ENCODE measurements at regions not wholly inside any gene's neighbourhood (a gene's known extent, or its start where the extent isn't known, plus 50 kb on each side); places are given as distances from the start of the nearest gene placed in this dataset.

- Histone ChIP-seq H3K9me3 (replicated peaks; ENCODE audit: low read length) (no peaks in the 10 kb centered on the region), H3K4me1 (ENCODE audit: control insufficient read depth, insufficient read depth, low read length) (peaks cover 4% of the 10 kb centered on the region), H3K36me3 (ENCODE audit: insufficient read depth, low read length) (no peaks in the 10 kb centered on the region), H3K27me3 (ENCODE audit: control insufficient read depth, insufficient read depth, low read length) (no peaks in the 10 kb centered on the region), H3K4me2 (ENCODE audit: low read length) (no peak overlapping the region), H3K9ac (ENCODE audit: low read depth, low read length) (no peak overlapping the region), H3K4me3 (ENCODE audit: low read length) (no peak overlapping the region)
Observed at GRCh38 chr2:8193146-8193545, 488.7 kb upstream of the ID2 start.

- Histone ChIP-seq H3K4me3 (ENCODE audit: low read length) (no peak overlapping the region), H3K9me3 (replicated peaks; ENCODE audit: low read length) (no peaks in the 10 kb centered on the region), H3K36me3 (ENCODE audit: insufficient read depth, low read length) (no peaks in the 10 kb centered on the region), H3K4me1 (ENCODE audit: control insufficient read depth, insufficient read depth, low read length) (peaks cover 10% of the 10 kb centered on the region), H3K4me2 (ENCODE audit: low read length) (no peak overlapping the region), H3K9ac (ENCODE audit: low read depth, low read length) (no peak overlapping the region), H3K27me3 (ENCODE audit: control insufficient read depth, insufficient read depth, low read length) (no peaks in the 10 kb centered on the region)
Observed at GRCh38 chr2:8193686-8194615, 487.9 kb upstream of the ID2 start.

- Histone ChIP-seq H3K36me3 (ENCODE audit: insufficient read depth, low read length) (no peaks in the 10 kb centered on the region), H3K4me3 (ENCODE audit: low read length) (no peak overlapping the region), H3K4me2 (ENCODE audit: low read length) (no peak overlapping the region), H3K27me3 (ENCODE audit: control insufficient read depth, insufficient read depth, low read length) (no peaks in the 10 kb centered on the region), H3K9me3 (replicated peaks; ENCODE audit: low read length) (no peaks in the 10 kb centered on the region), H3K4me1 (ENCODE audit: control insufficient read depth, insufficient read depth, low read length) (peaks cover 11% of the 10 kb centered on the region), H3K9ac (ENCODE audit: low read depth, low read length) (no peak overlapping the region)
Observed at GRCh38 chr2:8195784-8196183, 486.1 kb upstream of the ID2 start.

GRCh38 chr2:8196316-8196715 is 485.5 kb upstream of the ID2 start:
- Histone ChIP-seq H3K4me1 (ENCODE audit: control insufficient read depth, insufficient read depth, low read length) (peaks cover 11% of the 10 kb centered on the region), H3K36me3 (ENCODE audit: insufficient read depth, low read length) (no peaks in the 10 kb centered on the region), H3K4me2 (ENCODE audit: low read length) (no peak overlapping the region), H3K4me3 (ENCODE audit: low read length) (no peak overlapping the region), H3K9me3 (replicated peaks; ENCODE audit: low read length) (no peaks in the 10 kb centered on the region), H3K9ac (ENCODE audit: low read depth, low read length) (no peak overlapping the region), H3K27me3 (ENCODE audit: control insufficient read depth, insufficient read depth, low read length) (no peaks in the 10 kb centered on the region)

- Histone ChIP-seq H3K9me3 (replicated peaks; ENCODE audit: low read length) (no peaks in the 10 kb centered on the region), H3K27me3 (ENCODE audit: control insufficient read depth, insufficient read depth, low read length) (no peaks in the 10 kb centered on the region), H3K36me3 (ENCODE audit: insufficient read depth, low read length) (no peaks in the 10 kb centered on the region), H3K4me3 (ENCODE audit: low read length) (no peak overlapping the region), H3K9ac (ENCODE audit: low read depth, low read length) (no peak overlapping the region), H3K4me1 (ENCODE audit: control insufficient read depth, insufficient read depth, low read length) (peaks cover 11% of the 10 kb centered on the region), H3K4me2 (ENCODE audit: low read length) (no peak overlapping the region)
Observed at GRCh38 chr2:8197101-8197500, 484.8 kb upstream of the ID2 start.

GRCh38 chr2:8197825-8198224 is 484.0 kb upstream of the ID2 start:
- no peaks in the 10 kb centered on the region for H3K27me3 ChIP-seq (ENCODE audit: control insufficient read depth, insufficient read depth, low read length)
- no peak overlapping the region for H3K4me3 ChIP-seq (ENCODE audit: low read length)
- H3K4me1 ChIP-seq (ENCODE audit: control insufficient read depth, insufficient read depth, low read length), result peaks cover 11% of the 10 kb centered on the region
- no peaks in the 10 kb centered on the region for H3K36me3 ChIP-seq (ENCODE audit: insufficient read depth, low read length)
- H3K9ac ChIP-seq (ENCODE audit: low read depth, low read length), result no peak overlapping the region
- H3K9me3 ChIP-seq (replicated peaks; ENCODE audit: low read length), result no peaks in the 10 kb centered on the region
- no peak overlapping the region for H3K4me2 ChIP-seq (ENCODE audit: low read length)

GRCh38 chr2:8198766-8199382 is 483.0 kb upstream of the ID2 start:
- Histone ChIP-seq H3K4me2 (ENCODE audit: low read length) (no peak overlapping the region), H3K4me3 (ENCODE audit: low read length) (no peak overlapping the region), H3K27me3 (ENCODE audit: control insufficient read depth, insufficient read depth, low read length) (no peaks in the 10 kb centered on the region), H3K36me3 (ENCODE audit: insufficient read depth, low read length) (no peaks in the 10 kb centered on the region), H3K9ac (ENCODE audit: low read depth, low read length) (no peak overlapping the region), H3K9me3 (replicated peaks; ENCODE audit: low read length) (no peaks in the 10 kb centered on the region), H3K4me1 (ENCODE audit: control insufficient read depth, insufficient read depth, low read length) (peaks cover 7% of the 10 kb centered on the region)

- Histone ChIP-seq H3K27me3 (ENCODE audit: control insufficient read depth, insufficient read depth, low read length) (no peaks in the 10 kb centered on the region), H3K9ac (ENCODE audit: low read depth, low read length) (no peak overlapping the region), H3K36me3 (ENCODE audit: insufficient read depth, low read length) (no peaks in the 10 kb centered on the region), H3K9me3 (replicated peaks; ENCODE audit: low read length) (no peaks in the 10 kb centered on the region), H3K4me2 (ENCODE audit: low read length) (no peak overlapping the region), H3K4me3 (ENCODE audit: low read length) (no peak overlapping the region), H3K4me1 (ENCODE audit: control insufficient read depth, insufficient read depth, low read length) (peaks cover 7% of the 10 kb centered on the region)
Observed at GRCh38 chr2:8202132-8202531, 479.7 kb upstream of the ID2 start.

GRCh38 chr2:8203364-8203763 is 478.5 kb upstream of the ID2 start:
- no peak overlapping the region for H3K9ac ChIP-seq (ENCODE audit: low read depth, low read length)
- no peaks in the 10 kb centered on the region for H3K36me3 ChIP-seq (ENCODE audit: insufficient read depth, low read length)
- H3K4me2 ChIP-seq (ENCODE audit: low read length), result no peak overlapping the region
- H3K4me1 ChIP-seq (ENCODE audit: control insufficient read depth, insufficient read depth, low read length), result peaks cover 7% of the 10 kb centered on the region
- no peaks in the 10 kb centered on the region for H3K9me3 ChIP-seq (replicated peaks; ENCODE audit: low read length)
- H3K4me3 ChIP-seq (ENCODE audit: low read length), result no peak overlapping the region
- no peaks in the 10 kb centered on the region for H3K27me3 ChIP-seq (ENCODE audit: control insufficient read depth, insufficient read depth, low read length)

- Histone ChIP-seq H3K4me2 (ENCODE audit: low read length) (no peak overlapping the region), H3K4me3 (ENCODE audit: low read length) (no peak overlapping the region), H3K9ac (ENCODE audit: low read depth, low read length) (no peak overlapping the region), H3K36me3 (ENCODE audit: insufficient read depth, low read length) (no peaks in the 10 kb centered on the region), H3K4me1 (ENCODE audit: control insufficient read depth, insufficient read depth, low read length) (no peaks in the 10 kb centered on the region), H3K27me3 (ENCODE audit: control insufficient read depth, insufficient read depth, low read length) (no peaks in the 10 kb centered on the region), H3K9me3 (replicated peaks; ENCODE audit: low read length) (no peaks in the 10 kb centered on the region)
Observed at GRCh38 chr2:8204711-8205110, 477.1 kb upstream of the ID2 start.

GRCh38 chr2:8209494-8209893 is 472.4 kb upstream of the ID2 start:
- Histone ChIP-seq H3K9ac (ENCODE audit: low read depth, low read length) (no peak overlapping the region), H3K4me3 (ENCODE audit: low read length) (no peak overlapping the region), H3K4me1 (ENCODE audit: control insufficient read depth, insufficient read depth, low read length) (peaks cover 7% of the 10 kb centered on the region), H3K36me3 (ENCODE audit: insufficient read depth, low read length) (no peaks in the 10 kb centered on the region), H3K27me3 (ENCODE audit: control insufficient read depth, insufficient read depth, low read length) (no peaks in the 10 kb centered on the region), H3K9me3 (replicated peaks; ENCODE audit: low read length) (no peaks in the 10 kb centered on the region), H3K4me2 (ENCODE audit: low read length) (no peak overlapping the region)

- no peaks in the 10 kb centered on the region for H3K36me3 ChIP-seq (ENCODE audit: insufficient read depth, low read length)
- no peaks in the 10 kb centered on the region for H3K27me3 ChIP-seq (ENCODE audit: control insufficient read depth, insufficient read depth, low read length)
- peaks cover 12% of the 10 kb centered on the region for H3K4me1 ChIP-seq (ENCODE audit: control insufficient read depth, insufficient read depth, low read length)
- H3K9me3 ChIP-seq (replicated peaks; ENCODE audit: low read length), result no peaks in the 10 kb centered on the region
- H3K4me2 ChIP-seq (ENCODE audit: low read length), result no peak overlapping the region
- no peak overlapping the region for H3K9ac ChIP-seq (ENCODE audit: low read depth, low read length)
- no peak overlapping the region for H3K4me3 ChIP-seq (ENCODE audit: low read length)
Observed at GRCh38 chr2:8211384-8211783, 470.5 kb upstream of the ID2 start.

Measured in skeletal muscle satellite cell (primary cell).